ENCODE measurements at regions not wholly inside any gene's neighbourhood (a gene's known extent, or its start where the extent isn't known, plus 50 kb on each side); places are given as distances from the start of the nearest gene placed in this dataset.

GRCh38 chr9:12091865-12092527 is 601.2 kb upstream of the TYRP1 start:
- no peak for DNase-seq (ENCODE audit: low read depth, low spot score)

GRCh38 chr9:12094046-12094445 is 599.1 kb upstream of the TYRP1 start:
- no peak overlapping the region for H3K4me3 ChIP-seq (ENCODE audit: low read length)

More at GRCh38 chr9:12091865-12092527, 601.2 kb upstream of the TYRP1 start:
- H3K4me3 ChIP-seq (ENCODE audit: low read length) = no peak overlapping the region

GRCh38 chr9:12095931-12096330 is 597.3 kb upstream of the TYRP1 start:
- DNase-seq (ENCODE audit: low read depth, low spot score) = no peak

More at GRCh38 chr9:12094046-12094445, 599.1 kb upstream of the TYRP1 start:
- DNase-seq (ENCODE audit: low read depth, low spot score) = no peak

GRCh38 chr9:12133416-12133815 is 559.8 kb upstream of the TYRP1 start:
- no peak for DNase-seq (ENCODE audit: low read depth, low spot score)
- no peak overlapping the region for H3K4me3 ChIP-seq (ENCODE audit: low read length)

More at GRCh38 chr9:12095931-12096330, 597.3 kb upstream of the TYRP1 start:
- H3K4me3 ChIP-seq (ENCODE audit: low read length) = no peak overlapping the region

- H3K4me3 ChIP-seq (ENCODE audit: low read length) = no peak overlapping the region
- DNase-seq (ENCODE audit: low read depth, low spot score) = peak; percentile 5
These were observed 551.8 kb upstream of the TYRP1 start for GRCh38 chr9:12141422-12141821.

GRCh38 chr9:12155401-12156134 is 537.6 kb upstream of the TYRP1 start:
- DNase-seq (ENCODE audit: low read depth, low spot score) = no peak
- no peak overlapping the region for H3K4me3 ChIP-seq (ENCODE audit: low read length)

GRCh38 chr9:12162181-12162815 is 530.9 kb upstream of the TYRP1 start:
- no peak for DNase-seq (ENCODE audit: low read depth, low spot score)
- H3K4me3 ChIP-seq (ENCODE audit: low read length) = no peak overlapping the region

GRCh38 chr9:12163723-12164458 is 529.3 kb upstream of the TYRP1 start:
- no peak overlapping the region for H3K4me3 ChIP-seq (ENCODE audit: low read length)
- no peak for DNase-seq (ENCODE audit: low read depth, low spot score)

GRCh38 chr9:12166518-12166917 is 526.7 kb upstream of the TYRP1 start:
- H3K4me3 ChIP-seq (ENCODE audit: low read length) = no peak overlapping the region
- no peak for DNase-seq (ENCODE audit: low read depth, low spot score)

GRCh38 chr9:12170456-12170855 is 522.7 kb upstream of the TYRP1 start:
- DNase-seq (ENCODE audit: low read depth, low spot score) = no peak
- no peak overlapping the region for H3K4me3 ChIP-seq (ENCODE audit: low read length)

- DNase-seq (ENCODE audit: low read depth, low spot score) = no peak
- no peak overlapping the region for H3K4me3 ChIP-seq (ENCODE audit: low read length)
These were observed 514.6 kb upstream of the TYRP1 start for GRCh38 chr9:12178634-12179033.

GRCh38 chr9:12182806-12183205 is 510.4 kb upstream of the TYRP1 start:
- DNase-seq (ENCODE audit: low read depth, low spot score) = no peak
- H3K4me3 ChIP-seq (ENCODE audit: low read length) = no peak overlapping the region

GRCh38 chr9:12183321-12183720 is 509.9 kb upstream of the TYRP1 start:
- no peak for DNase-seq (ENCODE audit: low read depth, low spot score)
- no peak overlapping the region for H3K4me3 ChIP-seq (ENCODE audit: low read length)

- no peak overlapping the region for H3K4me3 ChIP-seq (ENCODE audit: low read length)
- no peak for DNase-seq (ENCODE audit: low read depth, low spot score)
These were observed 507.3 kb upstream of the TYRP1 start for GRCh38 chr9:12185856-12186255.

- no peak for DNase-seq (ENCODE audit: low read depth, low spot score)
- H3K4me3 ChIP-seq (ENCODE audit: low read length) = no peak overlapping the region
These were observed 501.6 kb upstream of the TYRP1 start for GRCh38 chr9:12191630-12192029.

GRCh38 chr9:12194731-12195130 is 498.5 kb upstream of the TYRP1 start:
- no peak overlapping the region for H3K4me3 ChIP-seq (ENCODE audit: low read length)
- no peak for DNase-seq (ENCODE audit: low read depth, low spot score)

- no peak for DNase-seq (ENCODE audit: low read depth, low spot score)
- H3K4me3 ChIP-seq (ENCODE audit: low read length) = no peak overlapping the region
These were observed 497.7 kb upstream of the TYRP1 start for GRCh38 chr9:12195456-12195855.

GRCh38 chr9:12204512-12204911 is 488.7 kb upstream of the TYRP1 start:
- no peak for DNase-seq (ENCODE audit: low read depth, low spot score)
- no peak overlapping the region for H3K4me3 ChIP-seq (ENCODE audit: low read length)

GRCh38 chr9:12212860-12213259 is 480.3 kb upstream of the TYRP1 start:
- H3K4me3 ChIP-seq (ENCODE audit: low read length) = no peak overlapping the region

GRCh38 chr9:12221470-12221869 is 471.7 kb upstream of the TYRP1 start:
- no peak overlapping the region for H3K4me3 ChIP-seq (ENCODE audit: low read length)
- no peak for DNase-seq (ENCODE audit: low read depth, low spot score)

More at GRCh38 chr9:12212860-12213259, 480.3 kb upstream of the TYRP1 start:
- no peak for DNase-seq (ENCODE audit: low read depth, low spot score)

Measured in Jurkat, Clone E6-1 (cell line).